Breast epithelium (tissue), 4 donors: ENCODE measurements at regions not wholly inside any gene's neighbourhood (a gene's known extent, or its start where the extent isn't known, plus 50 kb on each side); places are given as distances from the start of the nearest gene placed in this dataset.

Source experiments
- DNase-seq, 2 donors: peaks; one replicate each; pipeline ENCODE4 v3.0.0-alpha.2; 2019; ENCODE audit warnings: low spot score in 2 of 2
- H3K27ac ChIP-seq, 2 donors: fragments of 200-600 bp; sonication (generic) in 1 of 2; one replicate each; pipeline ENCODE4 v1.5.1; 2016 to 2019; ENCODE audit warnings: mild to moderate bottlenecking in 1 of 2
- H3K27me3 ChIP-seq, 2 donors: fragments of 200-600 bp; sonication (generic) in 1 of 2; one replicate each; pipeline versions ENCODE4 v1.5.1 to v1.6.0; 2017 to 2019; ENCODE audit warnings: control low read depth in 1 of 2, mild to moderate bottlenecking in 1 of 2
- H3K36me3 ChIP-seq: fragments of 200-600 bp; one replicate; pipeline ENCODE4 v1.5.1; 2019
- H3K4me1 ChIP-seq, 2 donors: fragments of 200-600 bp; sonication (generic); one replicate each; pipeline ENCODE4 v1.5.1; 2016 to 2019; ENCODE audit warnings: control low read depth in 1 of 2
- H3K4me3 ChIP-seq, 3 donors: fragments of 200-600 bp; sonication (generic); 1 replicate in 2 of 3; 2 replicates in 1 of 3; pipeline ENCODE4 v1.5.1; 2016 to 2019; ENCODE audit warnings: mild to moderate bottlenecking in 3 of 3, moderate library complexity in 2 of 3
- H3K9me3 ChIP-seq, 2 donors: fragments of 200-600 bp; sonication (generic) in 1 of 2; one replicate each; pipeline ENCODE4 v1.5.1; 2016 to 2019; ENCODE audit warnings: control low read depth in 1 of 2
- POLR2A ChIP-seq: fragments of 450-650 bp; IDR thresholded peaks from one replicate; pipeline ENCODE4 v1.6.1; 2016; ENCODE audit warnings: antibody characterized with exemption, mild to moderate bottlenecking, moderate library complexity
- POLR2AphosphoS5 ChIP-seq, 3 donors: sonication (generic); formaldehyde crosslinking; IDR thresholded peaks; one replicate each; pipeline ENCODE4 v1.6.1; 2017; ENCODE audit warnings: antibody characterized with exemption in 3 of 3
- intact Hi-C: fragments of 100-400 bp; cut with DNase I; formaldehyde crosslinking; loops from one replicate; pipeline ENCODE4 v1.15.1; 2023; ENCODE audit warnings: low total_unique reads
- TF ChIP-seq, protein P1 (sequence below), 3 donors: fragments of 450-650 bp; IDR thresholded peaks; one replicate each; pipeline ENCODE4 v1.5.1; 2016 to 2017; ENCODE audit warnings: antibody characterized with exemption in 3 of 3, mild to moderate bottlenecking in 3 of 3, moderate library complexity in 3 of 3

DNA sequence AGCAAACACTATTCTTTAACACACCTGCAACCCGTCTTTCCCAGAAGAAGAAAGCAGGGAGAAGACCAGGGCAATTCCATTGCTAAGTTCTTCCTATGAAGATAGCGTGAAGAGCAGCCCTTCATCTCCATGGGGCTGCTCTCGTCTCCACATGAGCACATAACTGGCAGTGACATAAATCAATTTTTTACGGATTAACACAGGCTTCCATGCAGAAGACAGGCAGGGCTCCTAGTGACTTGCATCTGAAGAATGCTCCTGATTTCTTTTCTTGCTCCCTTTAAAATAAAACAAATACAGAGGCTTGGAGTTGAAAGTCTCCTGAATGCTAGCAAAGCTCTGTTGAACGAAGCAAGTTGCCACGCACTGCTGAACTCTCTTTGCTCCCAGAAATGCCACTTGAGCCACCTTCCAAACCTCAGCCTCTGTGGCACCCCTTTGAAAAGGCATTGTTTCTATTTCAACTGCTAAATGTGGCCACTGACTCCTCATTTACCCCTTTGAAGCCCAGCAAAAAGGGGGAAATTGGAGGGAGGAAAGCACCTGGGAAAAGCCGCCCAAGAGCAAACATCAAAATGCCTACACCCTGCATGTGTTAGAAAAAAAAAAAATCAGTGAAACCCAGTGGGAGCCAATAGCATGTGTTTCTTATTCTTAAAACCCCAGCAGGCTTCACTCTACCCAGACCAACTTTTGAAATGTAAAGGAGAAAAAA lies 383.7 kb downstream of the IDS start:
- DNase-seq: no peak
- Histone ChIP-seq H3K27ac (no peak overlapping the region), H3K4me1 (no peaks in the 10 kb centered on the region), H3K27me3 (no peaks in the 10 kb centered on the region), H3K36me3 (no peaks in the 10 kb centered on the region), H3K9me3 (no peaks in the 10 kb centered on the region), H3K4me3 (no peak overlapping the region)
- no peak for TF ChIP-seq POLR2A
- TF ChIP-seq POLR2AphosphoS5 (IDR thresholded peaks at IDR 0.05): no peak
- TF ChIP-seq, protein P1, sequence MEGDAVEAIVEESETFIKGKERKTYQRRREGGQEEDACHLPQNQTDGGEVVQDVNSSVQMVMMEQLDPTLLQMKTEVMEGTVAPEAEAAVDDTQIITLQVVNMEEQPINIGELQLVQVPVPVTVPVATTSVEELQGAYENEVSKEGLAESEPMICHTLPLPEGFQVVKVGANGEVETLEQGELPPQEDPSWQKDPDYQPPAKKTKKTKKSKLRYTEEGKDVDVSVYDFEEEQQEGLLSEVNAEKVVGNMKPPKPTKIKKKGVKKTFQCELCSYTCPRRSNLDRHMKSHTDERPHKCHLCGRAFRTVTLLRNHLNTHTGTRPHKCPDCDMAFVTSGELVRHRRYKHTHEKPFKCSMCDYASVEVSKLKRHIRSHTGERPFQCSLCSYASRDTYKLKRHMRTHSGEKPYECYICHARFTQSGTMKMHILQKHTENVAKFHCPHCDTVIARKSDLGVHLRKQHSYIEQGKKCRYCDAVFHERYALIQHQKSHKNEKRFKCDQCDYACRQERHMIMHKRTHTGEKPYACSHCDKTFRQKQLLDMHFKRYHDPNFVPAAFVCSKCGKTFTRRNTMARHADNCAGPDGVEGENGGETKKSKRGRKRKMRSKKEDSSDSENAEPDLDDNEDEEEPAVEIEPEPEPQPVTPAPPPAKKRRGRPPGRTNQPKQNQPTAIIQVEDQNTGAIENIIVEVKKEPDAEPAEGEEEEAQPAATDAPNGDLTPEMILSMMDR (IDR thresholded peaks at IDR 0.05): no peak
- intact Hi-C loops: no loop called here

DNA sequence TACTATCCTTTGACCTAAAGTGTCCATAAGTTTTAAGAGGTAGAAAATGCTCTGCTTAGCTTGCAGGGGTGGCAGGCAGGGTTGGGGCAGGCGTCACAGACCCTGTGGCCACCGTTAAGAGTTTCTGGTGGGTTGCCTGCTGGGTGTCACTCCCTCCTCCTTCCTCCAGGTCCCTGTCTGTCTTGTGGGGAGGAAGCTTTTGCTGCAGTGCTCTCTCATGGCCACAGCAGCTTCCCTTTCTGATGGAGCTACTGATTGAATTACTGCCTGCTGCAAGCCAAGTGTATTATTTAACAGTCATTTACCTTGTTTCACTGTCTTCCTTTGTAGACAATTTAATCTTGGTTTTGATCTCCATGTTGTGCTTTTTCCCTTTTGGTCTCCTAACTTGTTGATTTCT lies 384.6 kb downstream of the IDS start:
- Histone ChIP-seq H3K4me1 (no peaks in the 10 kb centered on the region), H3K27ac (no peak overlapping the region), H3K4me3 (no peak overlapping the region), H3K27me3 (no peaks in the 10 kb centered on the region), H3K9me3 (no peaks in the 10 kb centered on the region), H3K36me3 (no peaks in the 10 kb centered on the region)
- intact Hi-C loops: no loop called here
- TF ChIP-seq POLR2AphosphoS5 (IDR thresholded peaks at IDR 0.05): no peak
- TF ChIP-seq POLR2A: no peak
- TF ChIP-seq, protein P1 (IDR thresholded peaks at IDR 0.05): no peak
- DNase-seq: no peak

DNA sequence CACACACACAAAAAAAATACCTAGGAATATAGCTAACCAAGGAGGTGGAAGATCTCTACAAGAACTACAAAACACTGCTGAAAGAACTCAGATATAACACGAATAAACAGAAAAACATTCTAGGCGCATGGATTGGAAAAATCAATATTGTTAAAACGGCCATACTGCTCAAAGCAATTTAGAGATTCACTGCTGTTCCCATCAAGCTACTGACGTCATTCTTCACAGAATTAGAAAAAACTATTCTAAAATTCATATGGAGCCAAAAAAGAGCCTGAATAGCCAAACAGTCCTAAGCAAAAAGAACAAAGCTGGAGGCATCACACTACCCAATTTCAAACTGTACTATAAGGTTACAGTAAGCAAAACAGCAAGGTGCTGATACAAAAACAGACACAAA lies 390.2 kb downstream of the IDS start:
- no peak for DNase-seq
- no peaks in the 10 kb centered on the region for H3K9me3 ChIP-seq

DNA sequence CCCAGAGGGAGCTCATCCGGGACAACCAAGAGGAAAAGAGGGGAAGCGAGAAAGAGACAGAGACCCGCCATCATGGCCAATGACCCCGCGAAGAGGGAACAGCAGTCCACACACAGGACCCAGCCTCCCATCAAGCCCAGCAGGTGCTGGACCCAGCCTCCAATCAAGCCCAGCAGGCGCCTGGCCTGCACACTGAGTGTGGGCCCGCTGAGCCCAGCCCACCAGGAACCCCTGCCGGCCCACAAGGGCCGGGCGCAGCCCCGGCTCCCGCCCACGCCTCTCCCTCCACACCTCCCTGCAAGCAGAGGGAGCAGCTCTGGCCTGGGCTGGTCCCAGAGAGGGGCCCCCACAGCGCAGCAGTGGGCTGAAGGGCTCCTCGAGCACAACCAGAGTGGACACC lies 391.1 kb downstream of the IDS start:
- Histone ChIP-seq H3K4me3 (no peak overlapping the region), H3K4me1 (no peaks in the 10 kb centered on the region), H3K27me3 (no peaks in the 10 kb centered on the region), H3K27ac (no peak overlapping the region), H3K36me3 (no peaks in the 10 kb centered on the region), H3K9me3 (peaks cover 0 to 6% of the 10 kb centered on the region in 2 donors)
- no peak for DNase-seq
- TF ChIP-seq POLR2AphosphoS5 (IDR thresholded peaks at IDR 0.05): no peak
- TF ChIP-seq POLR2A: no peak
- TF ChIP-seq, protein P1 (IDR thresholded peaks at IDR 0.05): no peak
- intact Hi-C loops: no loop called here

More for the DNA sequence above, 390.2 kb downstream of the IDS start:
- Histone ChIP-seq H3K36me3 (no peaks in the 10 kb centered on the region), H3K27me3 (no peaks in the 10 kb centered on the region), H3K4me1 (no peaks in the 10 kb centered on the region), H3K27ac (no peak overlapping the region), H3K4me3 (no peak overlapping the region)
- intact Hi-C loops: no loop called here
- TF ChIP-seq, protein P1 (IDR thresholded peaks at IDR 0.05): no peak
- no peak for TF ChIP-seq POLR2A
- no peak for TF ChIP-seq POLR2AphosphoS5 (IDR thresholded peaks at IDR 0.05)

DNA sequence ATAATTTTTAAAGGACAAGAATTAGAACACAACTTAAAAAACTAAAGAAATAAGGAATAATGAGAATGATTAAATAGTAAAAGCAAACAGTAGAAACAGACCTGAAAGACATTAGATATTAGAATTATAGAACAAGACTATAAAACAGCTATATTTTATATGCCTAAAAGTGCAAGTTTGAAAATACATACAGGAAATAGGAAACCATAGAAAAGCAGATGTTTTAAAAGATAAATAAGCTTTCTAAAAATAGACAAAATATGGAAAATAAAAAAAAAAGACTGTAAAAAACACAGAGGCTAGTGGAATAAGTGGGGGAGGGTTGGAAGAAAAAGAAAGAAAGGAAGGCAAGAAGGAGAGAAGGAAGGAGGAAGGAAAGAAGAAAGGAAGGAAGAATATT lies 407.3 kb downstream of the IDS start:
- no peak overlapping the region for H3K4me3 ChIP-seq
- TF ChIP-seq POLR2AphosphoS5 (IDR thresholded peaks at IDR 0.05) (no peak), POLR2A (no peak)
- TF ChIP-seq, protein P1 (IDR thresholded peaks at IDR 0.05): no peak
- H3K4me1 ChIP-seq: no peaks in the 10 kb centered on the region
- H3K36me3 ChIP-seq: no peaks in the 10 kb centered on the region
- H3K27ac ChIP-seq: no peak overlapping the region
- peaks cover 0 to 4% of the 10 kb centered on the region in 2 donors for H3K9me3 ChIP-seq
- no peak for DNase-seq
- intact Hi-C loops: no loop called here
- H3K27me3 ChIP-seq: no peaks in the 10 kb centered on the region
